ENCODE measurements at regions not wholly inside any gene's neighbourhood (a gene's known extent, or its start where the extent isn't known, plus 50 kb on each side); places are given as distances from the start of the nearest gene placed in this dataset.

DNA sequence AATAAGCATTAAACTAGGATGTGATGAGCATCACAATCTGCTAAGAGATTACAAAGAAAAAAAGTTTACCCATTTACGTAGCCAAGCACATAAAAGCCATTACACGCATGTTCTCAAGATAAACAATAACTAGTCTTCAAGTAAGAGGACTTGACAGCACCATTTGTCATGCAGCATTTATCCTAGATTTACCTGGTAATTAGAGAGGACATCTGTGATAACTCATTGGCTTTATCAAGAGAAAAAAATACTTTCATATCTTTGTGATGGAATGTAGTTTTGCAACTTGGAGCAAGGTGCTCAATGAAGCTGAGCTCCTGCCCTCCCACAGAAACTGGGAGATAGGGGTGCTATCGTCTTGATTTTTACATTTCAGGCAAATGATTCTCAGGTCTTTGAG lies 1023.7 kb downstream of the FSCB start:
- Histone ChIP-seq H3K27ac (ENCODE audit: low read depth) (no peak overlapping the region), H3K4me3 (ENCODE audit: low read depth, low read length) (no peak overlapping the region), H3K4me1 (ENCODE audit: insufficient read depth) (no peaks in the 10 kb centered on the region), H3K36me3 (ENCODE audit: insufficient read depth) (no peaks in the 10 kb centered on the region)
- no peak for DNase-seq (ENCODE audit: extremely low spot score)
- 54% methylated on average over 3 of the region's 3 CpGs for WGBS

DNA sequence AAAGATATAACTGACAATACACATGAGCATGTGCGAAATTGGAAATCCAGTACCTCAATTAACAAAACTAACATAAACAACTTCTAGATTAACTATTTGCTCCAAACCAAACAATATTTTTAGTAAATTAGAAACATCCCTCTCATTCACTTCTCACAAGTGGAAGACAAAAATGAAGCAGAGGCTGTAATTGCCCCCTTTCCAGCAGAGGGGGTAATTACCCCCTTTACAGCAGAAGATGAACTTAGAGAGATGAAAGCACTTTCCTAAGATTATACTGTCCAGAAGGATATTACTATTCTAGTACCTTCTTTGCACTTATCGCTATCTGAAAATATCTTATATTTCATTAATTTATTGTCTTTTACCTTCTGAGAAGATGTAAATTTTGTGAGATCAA lies 1025.2 kb downstream of the FSCB start:
- Histone ChIP-seq H3K27ac (ENCODE audit: low read depth) (no peak overlapping the region), H3K4me3 (ENCODE audit: low read depth, low read length) (no peak overlapping the region), H3K36me3 (ENCODE audit: insufficient read depth) (no peaks in the 10 kb centered on the region), H3K4me1 (ENCODE audit: insufficient read depth) (no peaks in the 10 kb centered on the region)
- DNase-seq (ENCODE audit: extremely low spot score): no peak
- WGBS: 97% methylated on average over 2 of the region's 2 CpGs

DNA sequence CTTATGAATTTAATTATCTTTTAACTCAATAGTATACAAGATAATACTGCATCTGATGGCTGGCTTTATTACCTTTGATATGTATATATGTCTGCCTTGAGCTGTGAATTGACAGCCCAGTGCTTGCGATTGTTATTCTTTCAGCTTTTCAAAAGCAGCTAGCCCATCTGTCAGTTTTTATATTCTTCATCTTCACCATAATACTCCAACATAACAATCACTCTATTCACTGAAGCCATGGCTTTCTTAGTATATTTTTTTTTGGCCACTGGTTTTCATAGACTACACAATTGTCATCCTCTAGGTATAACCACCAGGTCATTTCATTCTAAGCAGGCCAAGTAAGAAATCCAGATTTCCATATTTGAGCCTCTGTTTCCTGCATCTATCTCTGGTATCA lies 1026.1 kb downstream of the FSCB start:
- DNase-seq (ENCODE audit: extremely low spot score): no peak
- Histone ChIP-seq H3K4me3 (ENCODE audit: low read depth, low read length) (no peak overlapping the region), H3K36me3 (ENCODE audit: insufficient read depth) (no peaks in the 10 kb centered on the region), H3K4me1 (ENCODE audit: insufficient read depth) (no peaks in the 10 kb centered on the region), H3K27ac (ENCODE audit: low read depth) (no peak overlapping the region)
- WGBS: 97% methylated on average over 1 of the region's 1 CpG

DNA sequence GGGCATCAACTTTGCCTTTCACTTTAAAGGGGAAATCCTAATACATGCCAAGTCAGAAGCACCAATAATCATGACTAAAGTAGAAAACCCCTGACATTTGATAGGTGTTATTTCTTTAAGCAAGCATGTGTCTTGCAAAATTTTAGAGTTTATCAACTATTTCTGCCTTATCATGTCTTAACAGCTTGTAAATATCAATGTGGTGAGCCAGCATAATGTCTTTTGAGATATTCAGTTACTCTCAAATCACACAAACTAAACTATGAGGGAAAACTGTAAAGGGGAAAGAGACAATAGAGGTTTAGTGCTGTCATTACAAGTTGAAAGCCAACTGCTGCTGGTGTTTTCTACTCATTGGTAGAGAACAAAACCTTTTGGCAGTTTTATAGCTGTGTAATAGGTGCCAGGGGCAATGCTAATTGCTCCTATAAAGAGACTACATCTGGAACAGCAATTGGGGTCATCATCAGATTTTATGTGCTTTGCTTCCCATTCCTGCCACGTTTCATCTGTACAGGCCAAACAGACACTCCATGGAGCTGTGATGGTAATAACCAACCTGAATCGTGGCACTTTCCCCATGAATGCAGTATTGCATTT lies 1027.4 kb downstream of the FSCB start:
- DNase-seq (ENCODE audit: extremely low spot score): no peak
- H3K27ac ChIP-seq (ENCODE audit: low read depth): no peak overlapping the region
- WGBS: 37% methylated on average over 2 of the region's 2 CpGs
- no peak overlapping the region for H3K4me3 ChIP-seq (ENCODE audit: low read depth, low read length)
- H3K4me1 ChIP-seq (ENCODE audit: insufficient read depth): no peaks in the 10 kb centered on the region
- H3K36me3 ChIP-seq (ENCODE audit: insufficient read depth): no peaks in the 10 kb centered on the region

DNA sequence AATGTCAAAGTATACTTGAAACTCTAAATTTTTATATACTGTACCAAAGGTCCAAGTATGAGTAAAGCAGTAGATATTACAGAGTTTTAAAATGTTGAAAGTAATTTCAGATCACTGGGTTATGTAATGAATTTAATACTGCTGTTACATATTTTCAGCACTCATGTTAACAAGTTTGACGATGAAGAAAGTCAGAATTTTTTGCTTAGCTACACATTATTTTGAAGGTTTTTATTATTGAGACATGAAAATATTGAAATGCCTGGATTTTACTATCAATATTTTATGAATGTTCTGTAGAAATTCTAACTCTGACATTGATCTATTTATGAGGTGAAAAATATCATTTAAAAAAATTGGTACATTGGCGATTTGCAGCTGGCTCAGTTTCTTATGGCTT lies 1030.3 kb downstream of the FSCB start:
- WGBS: 84% methylated on average over 2 of the region's 2 CpGs

DNA sequence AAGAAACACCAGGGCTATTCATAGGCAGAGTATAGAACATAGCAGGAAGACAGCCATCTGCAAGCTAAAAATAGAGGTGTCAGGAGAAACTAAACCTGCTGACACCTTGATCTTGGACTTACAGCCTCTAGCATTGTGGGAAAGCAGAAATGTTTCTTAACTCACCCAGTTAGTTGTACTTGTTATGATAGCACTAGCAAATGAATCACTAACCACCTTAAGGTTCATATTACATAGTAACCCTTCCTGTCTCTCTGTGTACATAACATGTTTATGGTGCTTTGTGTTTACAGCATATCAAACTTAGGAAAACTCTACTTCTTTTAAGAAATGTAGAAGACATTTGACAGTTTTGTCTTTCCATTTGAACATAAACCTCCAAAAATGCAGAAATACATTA lies 1031.3 kb downstream of the FSCB start:
- H3K27ac ChIP-seq (ENCODE audit: low read depth): no peak overlapping the region
- no peak overlapping the region for H3K4me3 ChIP-seq (ENCODE audit: low read depth, low read length)
- DNase-seq (ENCODE audit: extremely low spot score): no peak
- H3K36me3 ChIP-seq (ENCODE audit: insufficient read depth): no peaks in the 10 kb centered on the region
- H3K4me1 ChIP-seq (ENCODE audit: insufficient read depth): no peaks in the 10 kb centered on the region

More for the DNA sequence above, 1030.3 kb downstream of the FSCB start:
- Histone ChIP-seq H3K4me3 (ENCODE audit: low read depth, low read length) (no peak overlapping the region), H3K36me3 (ENCODE audit: insufficient read depth) (no peaks in the 10 kb centered on the region), H3K27ac (ENCODE audit: low read depth) (no peak overlapping the region), H3K4me1 (ENCODE audit: insufficient read depth) (no peaks in the 10 kb centered on the region)
- no peak for DNase-seq (ENCODE audit: extremely low spot score)

DNA sequence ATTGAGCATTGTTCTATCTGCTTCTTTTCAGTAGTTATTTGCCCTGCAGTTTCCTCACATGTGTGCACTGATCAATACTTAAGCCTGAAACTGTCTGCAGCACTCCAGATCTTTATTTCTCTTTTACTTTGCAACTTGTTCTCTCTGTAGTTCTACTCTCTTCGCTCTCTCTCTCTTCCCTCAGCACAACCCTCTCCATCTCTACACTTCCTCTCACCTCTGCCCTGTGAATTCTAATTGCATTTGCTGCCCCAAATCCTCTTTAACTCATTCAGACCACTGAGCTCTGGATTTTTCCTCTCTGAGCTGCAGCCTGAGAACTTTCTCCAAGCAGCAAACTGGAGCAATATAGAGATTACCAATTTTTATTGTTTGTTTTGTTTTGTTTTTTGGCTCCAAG lies 1035.5 kb downstream of the FSCB start:
- 75% methylated on average over 1 of the region's 1 CpG for WGBS
- Histone ChIP-seq H3K36me3 (ENCODE audit: insufficient read depth) (no peaks in the 10 kb centered on the region), H3K4me1 (ENCODE audit: insufficient read depth) (no peaks in the 10 kb centered on the region), H3K27ac (ENCODE audit: low read depth) (no peak overlapping the region), H3K4me3 (ENCODE audit: low read depth, low read length) (no peak overlapping the region)
- DNase-seq (ENCODE audit: extremely low spot score): no peak

DNA sequence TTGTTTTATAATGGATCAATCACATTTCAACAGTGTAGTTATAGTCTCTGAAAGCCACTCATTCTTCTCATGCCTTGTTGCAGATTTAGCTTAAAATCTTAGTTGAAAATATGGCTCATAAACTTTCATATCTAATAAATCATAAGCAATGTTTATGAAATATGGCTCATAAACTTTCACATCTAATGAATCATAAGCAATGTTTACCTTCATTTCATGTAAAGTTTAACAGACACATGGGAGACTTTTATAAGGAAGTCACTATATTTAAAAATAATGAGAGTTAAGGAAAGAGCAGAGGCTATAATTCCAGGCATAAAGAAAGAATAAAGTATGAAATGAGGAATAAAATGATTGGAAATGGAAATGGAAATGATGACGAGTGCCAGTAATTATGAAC lies 1042.1 kb downstream of the FSCB start:
- H3K36me3 ChIP-seq (ENCODE audit: insufficient read depth): no peaks in the 10 kb centered on the region
- no peak overlapping the region for H3K4me3 ChIP-seq (ENCODE audit: low read depth, low read length)
- WGBS: 78% methylated on average over 1 of the region's 1 CpG
- DNase-seq (ENCODE audit: extremely low spot score): no peak
- H3K4me1 ChIP-seq (ENCODE audit: insufficient read depth): no peaks in the 10 kb centered on the region
- no peak overlapping the region for H3K27ac ChIP-seq (ENCODE audit: low read depth)

DNA sequence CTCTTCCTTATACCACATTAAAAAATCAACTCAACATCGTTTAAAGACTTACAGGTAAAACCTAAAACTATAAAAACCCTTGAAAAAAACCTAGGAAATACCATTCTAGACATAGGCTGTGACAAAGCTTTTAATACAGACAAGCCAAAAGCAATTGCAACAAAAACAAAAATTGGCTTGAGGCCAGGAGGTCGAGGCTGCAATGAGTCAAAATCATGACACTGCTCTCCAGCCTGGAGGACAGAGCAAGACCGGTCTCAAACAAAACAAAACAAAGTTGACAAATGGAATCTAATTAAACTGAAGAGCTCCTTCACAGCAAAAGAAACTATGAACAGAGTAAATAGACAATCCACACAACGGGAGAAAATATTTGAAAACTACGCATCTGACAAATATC lies 1057.8 kb downstream of the FSCB start:
- Histone ChIP-seq H3K4me1 (ENCODE audit: insufficient read depth) (no peaks in the 10 kb centered on the region), H3K27ac (ENCODE audit: low read depth) (no peak overlapping the region), H3K36me3 (ENCODE audit: insufficient read depth) (no peaks in the 10 kb centered on the region), H3K4me3 (ENCODE audit: low read depth, low read length) (no peak overlapping the region)
- WGBS: 68% methylated on average over 5 of the region's 5 CpGs
- no peak for DNase-seq (ENCODE audit: extremely low spot score)

DNA sequence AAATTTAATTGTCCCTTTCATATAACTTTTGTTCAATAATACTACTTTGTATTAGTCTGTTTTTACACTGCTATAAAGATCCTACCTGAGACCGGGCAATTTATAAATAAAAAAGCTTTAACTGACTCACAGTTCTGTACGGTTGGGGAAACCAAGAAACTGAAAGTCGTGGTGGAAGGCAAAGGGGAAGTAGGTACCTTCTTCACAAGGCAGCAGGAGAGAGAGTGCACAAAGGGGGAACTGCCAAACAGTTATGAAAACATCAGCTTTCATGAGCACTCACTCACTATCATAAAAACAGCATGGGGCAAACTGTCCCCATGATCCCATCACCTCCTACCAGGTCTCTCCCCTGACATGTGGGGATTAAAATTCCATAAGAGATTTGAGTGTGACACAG lies 1069.0 kb downstream of the FSCB start:
- Histone ChIP-seq H3K27ac (ENCODE audit: low read depth) (no peak overlapping the region), H3K4me3 (ENCODE audit: low read depth, low read length) (no peak overlapping the region), H3K36me3 (ENCODE audit: insufficient read depth) (no peaks in the 10 kb centered on the region), H3K4me1 (ENCODE audit: insufficient read depth) (no peaks in the 10 kb centered on the region)
- DNase-seq (ENCODE audit: extremely low spot score): no peak
- 79% methylated on average over 3 of the region's 3 CpGs for WGBS

DNA sequence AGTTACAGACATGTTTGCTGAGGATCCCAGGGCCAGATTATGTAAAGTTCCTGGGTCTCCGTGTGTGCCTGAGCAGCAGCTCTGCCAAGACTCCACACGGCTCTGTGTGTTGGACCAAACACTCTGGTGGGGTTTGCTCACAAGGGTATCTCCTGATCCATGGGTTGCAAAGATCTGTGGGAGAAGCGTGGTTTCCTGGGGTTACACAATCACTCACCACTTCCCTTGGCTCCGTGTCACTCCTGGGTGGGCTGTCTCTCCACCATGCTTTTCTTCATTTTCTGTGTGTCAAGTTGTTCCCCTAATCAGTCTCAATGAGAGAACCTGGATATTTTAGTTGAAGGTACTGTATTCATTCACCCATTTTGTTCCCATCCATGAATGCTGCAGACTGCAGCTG lies 1088.8 kb downstream of the FSCB start:
- Histone ChIP-seq H3K4me1 (ENCODE audit: insufficient read depth) (no peaks in the 10 kb centered on the region), H3K27ac (ENCODE audit: low read depth) (no peak overlapping the region), H3K4me3 (ENCODE audit: low read depth, low read length) (no peak overlapping the region), H3K36me3 (ENCODE audit: insufficient read depth) (no peaks in the 10 kb centered on the region)
- 88% methylated on average over 4 of the region's 4 CpGs for WGBS
- DNase-seq (ENCODE audit: extremely low spot score): no peak

DNA sequence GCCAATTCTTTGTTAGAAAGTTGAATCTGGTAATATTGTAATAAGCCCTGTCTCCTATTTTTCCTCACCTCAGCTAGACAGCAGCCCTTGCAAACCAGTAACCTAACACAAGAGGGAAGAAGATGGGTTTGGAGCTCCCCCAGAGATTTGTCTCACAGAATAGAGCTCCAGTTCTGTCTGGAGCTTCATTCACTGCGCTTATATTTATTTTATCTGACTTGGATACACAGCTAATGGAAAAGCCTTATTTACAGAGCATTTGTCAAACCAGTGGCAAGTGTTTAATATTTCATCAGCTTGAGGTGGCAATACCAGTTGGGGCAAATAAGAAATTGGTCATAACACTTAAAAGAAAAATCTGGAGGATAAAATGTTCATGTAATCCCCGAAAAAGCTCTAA lies 1094.0 kb downstream of the FSCB start:
- 63% methylated on average over 2 of the region's 2 CpGs for WGBS
- Histone ChIP-seq H3K36me3 (ENCODE audit: insufficient read depth) (no peaks in the 10 kb centered on the region), H3K27ac (ENCODE audit: low read depth) (no peak overlapping the region), H3K4me3 (ENCODE audit: low read depth, low read length) (no peak overlapping the region), H3K4me1 (ENCODE audit: insufficient read depth) (no peaks in the 10 kb centered on the region)
- no peak for DNase-seq (ENCODE audit: extremely low spot score)

DNA sequence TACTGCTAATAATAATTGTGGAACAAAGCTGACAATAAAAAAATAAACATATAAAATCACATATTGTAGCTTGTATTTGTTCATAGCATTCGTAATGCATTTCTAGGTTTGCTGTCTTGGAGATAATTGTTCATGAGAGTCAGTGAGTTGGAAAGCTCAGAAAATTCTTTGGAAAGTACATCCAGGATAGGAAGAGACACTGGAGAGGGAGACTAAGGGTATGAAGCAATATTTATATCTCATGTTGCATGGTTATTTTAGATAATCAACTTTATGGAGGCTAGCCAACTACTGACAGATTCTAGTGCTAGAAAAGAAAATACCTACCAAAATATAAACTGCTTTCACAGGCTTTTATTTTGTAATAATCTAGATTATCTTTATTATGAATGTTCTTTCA lies 1095.2 kb downstream of the FSCB start:
- WGBS: 30% methylated on average over 1 of the region's 1 CpG
- H3K36me3 ChIP-seq (ENCODE audit: insufficient read depth): no peaks in the 10 kb centered on the region

DNA sequence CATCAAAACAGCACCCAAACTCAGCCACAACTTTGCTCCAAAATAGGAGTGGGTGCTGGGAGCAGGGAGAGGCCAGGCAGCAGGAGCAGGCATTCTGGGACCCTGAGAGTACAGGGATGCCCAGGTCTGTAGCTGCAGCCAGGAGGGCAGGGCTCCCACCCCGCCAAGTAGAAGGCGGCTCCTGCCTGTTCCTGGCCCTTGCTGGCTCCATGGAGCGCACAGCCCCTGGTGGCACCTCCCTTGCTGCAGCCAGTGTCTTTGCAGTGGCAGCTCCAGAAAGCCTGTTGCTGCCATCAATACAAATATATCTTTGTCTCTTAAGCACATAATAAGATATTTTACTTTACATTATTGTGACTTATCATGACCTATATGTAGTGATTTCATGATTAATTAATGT lies 1096.5 kb downstream of the FSCB start:
- 98% methylated on average over 3 of the region's 3 CpGs for WGBS
- no peak for DNase-seq (ENCODE audit: extremely low spot score)
- Histone ChIP-seq H3K36me3 (ENCODE audit: insufficient read depth) (no peaks in the 10 kb centered on the region), H3K4me3 (ENCODE audit: low read depth, low read length) (no peak overlapping the region), H3K27ac (ENCODE audit: low read depth) (no peak overlapping the region), H3K4me1 (ENCODE audit: insufficient read depth) (no peaks in the 10 kb centered on the region)

More for the DNA sequence above, 1095.2 kb downstream of the FSCB start:
- DNase-seq (ENCODE audit: extremely low spot score): peak; percentile 4
- Histone ChIP-seq H3K4me3 (ENCODE audit: low read depth, low read length) (no peak overlapping the region), H3K27ac (ENCODE audit: low read depth) (no peak overlapping the region), H3K4me1 (ENCODE audit: insufficient read depth) (no peaks in the 10 kb centered on the region)

DNA sequence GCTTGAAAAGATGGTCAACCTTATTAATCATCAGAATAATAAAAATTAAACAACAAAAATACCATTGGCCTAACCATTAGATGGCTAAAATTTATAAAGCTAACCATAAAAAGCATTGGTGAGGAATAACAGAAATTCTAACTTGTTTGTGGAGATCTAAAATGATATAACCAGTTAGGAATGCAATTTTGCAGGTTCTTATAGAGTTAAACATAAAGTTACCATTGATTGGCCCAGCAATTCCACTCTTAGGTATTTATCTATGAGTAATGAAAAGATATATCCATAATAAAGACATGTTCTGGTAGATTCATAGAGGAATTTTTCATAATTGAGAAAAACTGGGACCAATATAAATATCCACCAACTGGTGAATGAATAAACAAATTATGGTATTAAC lies 1098.6 kb downstream of the FSCB start:
- DNase-seq (ENCODE audit: extremely low spot score): no peak
- Histone ChIP-seq H3K4me1 (ENCODE audit: insufficient read depth) (no peaks in the 10 kb centered on the region), H3K4me3 (ENCODE audit: low read depth, low read length) (no peak overlapping the region), H3K27ac (ENCODE audit: low read depth) (no peak overlapping the region), H3K36me3 (ENCODE audit: insufficient read depth) (no peaks in the 10 kb centered on the region)
